Natural killer cell treated with Interleukin-12 subunit alpha and Interleukin-12 subunit beta and Interleukin-15 and Interleukin-18, amount 100 ng/mL, for 72 hours (primary cell): ENCODE measurements at regions not wholly inside any gene's neighbourhood (a gene's known extent, or its start where the extent isn't known, plus 50 kb on each side); places are given as distances from the start of the nearest gene placed in this dataset.

ENCODE experiments used
- ATAC-seq, 2 donors: fragments of 150-1000 bp; cut with Tn5 transposase in 1 of 2; sonication (Bioruptor Pico), chemical (Tn5 transposase) in 1 of 2; 2 replicates each; pipeline ENCODE4 v1.10.0; 2021
- DNase-seq: peaks from one replicate; pipeline ENCODE4 v3.0.0; 2022; ENCODE audit warnings: low spot score
- H3K27ac Mint-ChIP-seq, 2 donors: 1 replicate in 1 of 2; 2 replicates in 1 of 2; pipeline ENCODE4 v1.8.0; 2022; ENCODE audit warnings: mixed read lengths in 2 of 2, mild to moderate bottlenecking in 1 of 2, moderate library complexity in 1 of 2
- H3K27me3 Mint-ChIP-seq, 2 donors: 1 replicate in 1 of 2; 2 replicates in 1 of 2; pipeline ENCODE4 v1.8.0; 2022; ENCODE audit warnings: mixed read lengths in 2 of 2
- H3K36me3 Mint-ChIP-seq: one replicate; pipeline ENCODE4 v1.8.0; 2022; ENCODE audit warnings: mixed read lengths
- H3K4me1 Mint-ChIP-seq, 2 donors: 1 replicate in 1 of 2; 2 replicates in 1 of 2; pipeline ENCODE4 v1.8.0; 2022; ENCODE audit warnings: low read depth in 2 of 2, mixed read lengths in 2 of 2, mild to moderate bottlenecking in 1 of 2
- H3K4me3 Mint-ChIP-seq: one replicate; pipeline ENCODE4 v1.8.0; 2022; ENCODE audit warnings: mixed read lengths
- H3K9me3 Mint-ChIP-seq: 2 replicates; pipeline ENCODE4 v1.8.0; 2022; ENCODE audit warnings: mixed read lengths

DNA sequence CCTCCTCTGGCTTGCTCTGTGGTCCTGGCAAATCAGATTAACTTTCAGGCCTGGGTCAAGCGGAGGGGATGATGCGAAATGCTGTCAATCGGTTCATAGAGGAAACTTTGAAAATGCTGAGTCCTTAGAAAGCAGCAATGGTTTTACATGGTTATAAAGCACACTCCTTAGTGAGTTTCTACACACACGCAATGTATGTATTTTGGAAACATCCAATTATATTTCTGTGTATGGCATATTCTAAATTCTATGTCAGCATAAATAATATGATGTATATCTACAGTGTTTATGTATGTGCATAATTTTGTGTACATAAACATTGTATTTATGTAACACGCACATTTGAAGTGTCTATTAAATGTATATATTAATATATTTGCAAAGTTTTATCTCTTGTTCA is 118.0 kb upstream of the ARID2 start:
- Mint-ChIP-seq H3K36me3 (no peaks in the 10 kb centered on the region), H3K9me3 (no peaks in the 10 kb centered on the region), H3K4me1 (peaks cover 47 to 55% of the 10 kb centered on the region in 2 donors), H3K27me3 (no peaks in the 10 kb centered on the region), H3K27ac (peak overlapping the region; percentile 78 to 89), H3K4me3 (peak overlapping the region; percentile 40)
- ATAC-seq (no peak), DNase-seq (no peak)

DNA sequence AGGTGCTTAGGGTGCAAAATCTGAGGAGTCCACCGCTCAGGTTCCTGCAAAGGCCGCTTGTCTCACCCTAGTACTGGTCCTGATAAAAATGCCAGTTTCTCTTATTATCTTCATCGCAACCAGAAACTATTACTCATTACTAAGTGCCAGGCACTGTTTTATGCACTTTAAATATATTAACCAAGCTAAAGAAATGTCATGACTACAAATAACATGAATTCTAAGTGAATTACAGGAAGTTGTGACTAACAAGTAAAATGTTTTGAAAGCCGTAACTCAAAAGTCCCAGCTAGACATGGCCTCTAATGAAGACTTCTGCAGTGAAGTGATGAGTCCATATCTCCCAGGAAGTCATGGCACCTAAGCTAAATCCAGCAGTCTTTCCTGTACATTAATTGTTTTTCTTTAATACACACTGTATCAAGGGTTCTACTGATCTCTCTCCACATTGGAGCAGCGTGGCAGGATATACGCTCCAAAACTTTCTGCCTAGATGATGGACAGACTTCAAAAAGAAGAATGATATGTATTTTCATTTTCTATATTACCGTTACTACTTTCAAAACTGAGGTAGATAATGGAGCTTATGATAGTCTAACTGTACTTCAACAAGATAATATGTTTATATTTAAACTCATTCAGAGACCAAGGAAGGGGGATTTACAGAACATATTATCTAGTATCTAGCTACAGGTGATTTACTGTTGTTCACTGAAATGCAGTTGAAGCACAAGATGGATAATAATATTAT is 117.3 kb upstream of the ARID2 start:
- H3K27ac Mint-ChIP-seq = peak overlapping the region; percentile 78 to 89
- H3K4me3 Mint-ChIP-seq = peak overlapping the region; percentile 74

DNA sequence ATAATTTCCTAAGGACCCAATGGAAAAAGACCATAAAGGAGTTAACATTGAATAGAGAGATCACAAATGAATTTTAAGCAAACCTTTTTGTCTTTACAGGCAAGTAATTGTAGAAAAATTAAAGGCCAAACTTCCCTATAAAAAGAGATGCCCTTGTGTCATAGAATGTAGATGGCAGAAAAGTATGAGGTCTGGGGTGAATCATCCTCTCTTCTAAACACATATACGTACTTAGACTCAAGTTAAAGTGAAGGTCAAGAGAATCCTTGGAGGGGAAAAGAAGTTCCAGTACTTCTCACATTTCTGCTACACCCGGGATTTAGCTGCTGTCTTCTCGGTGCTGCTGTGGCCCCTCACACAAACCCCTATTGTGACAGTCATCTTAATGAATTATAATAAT is 116.2 kb upstream of the ARID2 start:
- H3K27me3 Mint-ChIP-seq = no peaks in the 10 kb centered on the region
- DNase-seq = no peak
- no peaks in the 10 kb centered on the region for H3K36me3 Mint-ChIP-seq
- H3K4me3 Mint-ChIP-seq = no peak overlapping the region
- ATAC-seq = no peak
- H3K27ac Mint-ChIP-seq = peak overlapping the region; percentile 78 to 89
- no peaks in the 10 kb centered on the region for H3K9me3 Mint-ChIP-seq
- H3K4me1 Mint-ChIP-seq = peaks cover 40 to 47% of the 10 kb centered on the region in 2 donors

More for the DNA sequence above, 117.3 kb upstream of the ARID2 start:
- no peak for DNase-seq
- Mint-ChIP-seq H3K36me3 (no peaks in the 10 kb centered on the region), H3K9me3 (no peaks in the 10 kb centered on the region), H3K4me1 (peaks cover 47 to 54% of the 10 kb centered on the region in 2 donors), H3K27me3 (no peaks in the 10 kb centered on the region)
- ATAC-seq = peak; percentile 68 to 74

DNA sequence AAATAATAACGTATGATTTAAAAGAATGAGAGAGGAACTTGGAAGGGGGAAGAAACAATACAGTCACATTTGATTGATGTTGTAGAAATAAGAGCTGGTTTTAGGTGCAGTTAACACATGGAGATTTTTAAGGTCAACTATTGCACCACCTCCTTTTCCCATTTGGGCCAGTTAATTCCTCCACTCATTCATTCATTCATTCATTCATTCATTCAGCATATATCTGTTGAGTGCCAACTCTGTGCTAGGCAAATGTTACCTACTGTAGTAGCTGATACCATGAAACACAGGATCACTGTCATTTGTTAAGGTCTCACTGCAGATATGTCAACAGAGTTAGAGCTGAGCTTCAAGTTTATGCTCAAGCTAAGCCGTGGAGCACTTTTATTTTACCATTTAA is 115.7 kb upstream of the ARID2 start:
- H3K9me3 Mint-ChIP-seq = no peaks in the 10 kb centered on the region
- H3K27me3 Mint-ChIP-seq = no peaks in the 10 kb centered on the region
- no peak for ATAC-seq
- H3K4me3 Mint-ChIP-seq = no peak overlapping the region
- H3K27ac Mint-ChIP-seq = peak overlapping the region; percentile 78 to 89
- H3K36me3 Mint-ChIP-seq = no peaks in the 10 kb centered on the region
- peaks cover 37 to 43% of the 10 kb centered on the region in 2 donors for H3K4me1 Mint-ChIP-seq
- no peak for DNase-seq

DNA sequence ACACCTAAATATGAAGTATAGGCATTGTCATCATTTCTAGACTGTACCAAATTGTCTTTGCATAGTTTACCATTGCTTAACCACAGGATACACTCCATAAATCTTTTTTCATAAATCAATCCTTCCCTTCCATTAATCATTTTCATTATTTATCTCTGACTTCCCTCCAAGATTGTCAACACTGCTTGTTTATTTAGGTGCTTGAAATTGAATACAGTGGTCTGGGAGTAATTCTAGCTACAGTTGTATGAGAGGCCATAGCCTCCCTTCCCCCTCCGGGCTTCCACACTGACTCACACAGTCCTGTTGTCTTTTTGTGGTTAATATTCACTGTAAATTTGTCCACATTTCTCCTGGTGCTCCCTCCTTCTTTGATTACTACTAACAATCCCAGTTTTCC is 114.2 kb upstream of the ARID2 start:
- DNase-seq (no peak), ATAC-seq (no peak)
- Mint-ChIP-seq H3K27ac (peak overlapping the region in 1 of 2 donors; percentile 78), H3K4me1 (peaks cover 31 to 39% of the 10 kb centered on the region in 2 donors), H3K36me3 (no peaks in the 10 kb centered on the region), H3K4me3 (no peak overlapping the region), H3K27me3 (no peaks in the 10 kb centered on the region), H3K9me3 (no peaks in the 10 kb centered on the region)

DNA sequence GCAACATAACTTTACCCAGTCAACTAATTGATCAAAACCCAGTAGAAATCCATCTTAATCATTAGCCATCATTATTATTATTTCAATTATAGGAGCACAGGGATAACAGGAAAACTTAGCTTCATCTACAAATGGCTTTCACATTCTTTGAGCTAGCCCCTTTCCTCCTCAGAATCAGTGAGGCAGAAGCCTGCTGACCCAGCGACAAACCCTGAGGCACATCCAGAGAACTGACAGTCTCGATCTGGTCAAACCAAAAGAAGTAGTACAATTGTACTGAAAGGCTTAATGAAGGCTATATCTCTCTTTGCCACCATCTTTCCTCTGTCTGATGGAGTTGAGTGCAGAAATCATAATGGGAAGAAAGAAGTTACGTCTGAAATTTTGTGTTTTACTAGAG is 109.8 kb upstream of the ARID2 start:
- Mint-ChIP-seq H3K27ac (peak overlapping the region; percentile 18 to 93), H3K9me3 (no peaks in the 10 kb centered on the region), H3K4me3 (no peak overlapping the region), H3K27me3 (no peaks in the 10 kb centered on the region), H3K4me1 (peaks cover 32 to 47% of the 10 kb centered on the region in 2 donors), H3K36me3 (no peaks in the 10 kb centered on the region)
- DNase-seq (no peak), ATAC-seq (no peak)

DNA sequence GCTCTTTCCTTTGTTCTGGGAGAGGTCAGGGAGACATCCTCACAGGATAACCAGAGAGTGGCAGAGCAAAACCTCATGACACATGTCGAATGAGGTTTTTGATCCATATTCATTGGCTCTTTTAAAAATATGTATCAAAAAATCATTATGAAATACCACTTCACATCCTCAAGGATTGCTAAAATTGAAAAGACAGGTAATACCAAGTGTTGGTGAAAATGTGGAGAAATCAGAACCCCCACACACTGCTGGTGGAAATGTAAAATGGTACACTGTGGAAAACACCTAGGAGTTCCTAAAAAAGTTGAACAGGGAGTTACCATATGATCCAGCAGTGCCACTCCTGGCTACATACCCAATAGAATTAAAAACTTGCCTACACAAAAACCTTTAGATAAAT is 107.8 kb upstream of the ARID2 start:
- Mint-ChIP-seq H3K4me3 (peak overlapping the region; percentile 13), H3K36me3 (no peaks in the 10 kb centered on the region)

DNA sequence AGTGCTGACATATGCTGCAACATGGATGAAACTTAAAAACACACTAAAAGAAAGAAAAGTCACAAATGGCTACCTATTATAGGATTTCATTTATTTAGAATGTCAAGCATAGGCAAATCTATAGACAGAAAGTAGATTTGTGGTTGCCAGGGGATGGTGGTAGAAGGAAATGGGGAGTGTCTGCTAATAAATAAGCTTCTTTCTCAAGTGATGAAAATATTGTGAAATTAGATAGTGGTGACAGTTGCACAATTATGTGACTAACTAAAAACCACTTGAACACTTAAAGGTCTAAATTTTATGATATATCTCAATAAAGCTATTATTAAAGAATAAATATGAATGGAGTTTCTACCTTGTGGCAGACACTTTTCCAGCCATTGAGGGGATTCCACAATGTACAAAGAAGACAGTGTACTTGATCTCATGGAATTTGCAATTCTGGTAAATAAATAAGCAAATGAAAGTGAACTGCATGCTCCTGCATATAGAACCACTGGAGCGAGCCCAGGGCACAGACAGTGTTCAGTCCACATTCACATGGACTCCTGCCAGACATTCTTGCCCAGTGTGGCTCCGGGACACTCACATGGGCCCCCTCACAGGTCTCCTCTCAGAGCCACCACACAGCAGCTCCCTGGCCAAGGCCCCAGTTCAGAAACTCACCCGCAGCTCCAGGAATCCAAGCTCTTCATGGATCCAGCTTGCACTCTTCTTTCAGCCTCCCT is 107.1 kb upstream of the ARID2 start:
- ATAC-seq = peak; percentile 66 to 73
- H3K9me3 Mint-ChIP-seq = no peaks in the 10 kb centered on the region
- H3K4me1 Mint-ChIP-seq = peaks cover 23 to 35% of the 10 kb centered on the region in 2 donors
- no peak for DNase-seq
- H3K27me3 Mint-ChIP-seq = no peaks in the 10 kb centered on the region
- no peaks in the 10 kb centered on the region for H3K36me3 Mint-ChIP-seq
- H3K4me3 Mint-ChIP-seq = peak overlapping the region; percentile 25
- H3K27ac Mint-ChIP-seq = peak overlapping the region; percentile 26 to 93

More for the DNA sequence above, 107.8 kb upstream of the ARID2 start:
- Mint-ChIP-seq H3K9me3 (no peaks in the 10 kb centered on the region), H3K27me3 (no peaks in the 10 kb centered on the region), H3K4me1 (peaks cover 23 to 38% of the 10 kb centered on the region in 2 donors), H3K27ac (peak overlapping the region; percentile 26 to 93)
- DNase-seq = no peak
- peak in 1 of 2 donors; percentile 40 for ATAC-seq

DNA sequence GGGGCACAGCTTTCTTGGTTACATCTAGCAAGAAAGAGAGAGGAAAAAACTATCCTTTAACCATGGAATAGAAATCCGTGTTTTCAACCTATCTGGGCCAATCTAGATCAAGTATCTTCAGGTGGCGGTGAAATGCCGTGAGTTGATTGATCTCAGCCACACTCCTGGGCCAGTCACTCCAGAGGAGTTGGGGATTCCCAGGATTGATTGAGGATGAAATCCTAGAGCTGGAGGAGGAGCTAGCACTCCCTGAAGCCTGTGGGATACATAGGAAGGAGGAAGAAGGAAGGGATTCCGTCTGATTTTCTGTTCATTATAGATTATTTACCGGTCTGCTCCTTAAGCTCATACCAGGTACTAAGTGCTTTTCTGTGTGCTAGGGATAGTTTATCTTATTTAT is 106.3 kb upstream of the ARID2 start:
- H3K27ac Mint-ChIP-seq = peak overlapping the region; percentile 26 to 93
- peaks cover 23 to 37% of the 10 kb centered on the region in 2 donors for H3K4me1 Mint-ChIP-seq
- no peaks in the 10 kb centered on the region for H3K36me3 Mint-ChIP-seq
- H3K4me3 Mint-ChIP-seq = no peak overlapping the region
- no peaks in the 10 kb centered on the region for H3K27me3 Mint-ChIP-seq
- DNase-seq = no peak
- no peak for ATAC-seq
- H3K9me3 Mint-ChIP-seq = no peaks in the 10 kb centered on the region

DNA sequence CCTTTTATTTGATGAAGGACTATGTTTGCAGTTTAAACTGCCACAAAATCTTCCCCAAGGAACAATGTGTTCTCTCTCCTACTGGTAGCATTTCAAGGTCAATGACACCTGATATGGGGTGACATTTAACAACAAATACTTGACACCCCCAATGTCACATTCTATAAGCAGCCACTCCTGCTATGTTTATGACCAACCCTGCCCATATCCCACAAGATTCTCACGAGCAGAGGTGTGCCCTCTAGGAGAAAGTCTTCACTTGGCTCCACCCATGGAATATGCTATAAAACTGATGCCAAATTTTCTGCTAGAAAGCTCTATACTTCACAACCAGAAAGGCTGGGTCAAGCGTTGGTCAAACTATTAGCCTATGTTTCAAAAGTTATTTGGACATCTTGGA is 105.6 kb upstream of the ARID2 start:
- DNase-seq (no peak), ATAC-seq (no peak)
- Mint-ChIP-seq H3K36me3 (no peaks in the 10 kb centered on the region), H3K4me1 (peaks cover 23 to 37% of the 10 kb centered on the region in 2 donors), H3K27ac (peak overlapping the region in 1 of 2 donors; percentile 93), H3K27me3 (no peaks in the 10 kb centered on the region), H3K9me3 (no peaks in the 10 kb centered on the region), H3K4me3 (no peak overlapping the region)

DNA sequence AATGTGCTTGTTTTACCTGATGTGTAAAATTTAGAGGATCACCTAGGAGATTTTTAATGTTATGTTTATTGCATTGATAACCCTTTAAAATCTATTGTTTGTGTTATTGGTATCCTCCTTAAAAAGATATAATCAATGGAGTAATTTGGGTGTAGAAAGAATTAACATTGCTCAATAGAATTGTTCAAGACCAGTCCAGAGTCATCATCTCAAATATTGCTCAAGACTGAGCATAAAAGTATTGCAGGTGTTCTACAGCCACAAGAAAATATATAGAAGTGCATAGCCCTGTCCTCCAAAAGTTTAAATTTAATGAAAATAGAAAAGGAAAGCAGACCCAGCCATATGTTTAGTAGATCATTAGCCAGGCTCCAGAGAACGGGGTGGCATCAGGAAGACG is 102.5 kb upstream of the ARID2 start:
- DNase-seq (no peak), ATAC-seq (no peak)
- H3K4me1 Mint-ChIP-seq = peaks cover 24 to 31% of the 10 kb centered on the region in 2 donors
- no peak overlapping the region for H3K4me3 Mint-ChIP-seq
- H3K36me3 Mint-ChIP-seq = no peaks in the 10 kb centered on the region
- H3K27me3 Mint-ChIP-seq = no peaks in the 10 kb centered on the region
- H3K9me3 Mint-ChIP-seq = no peaks in the 10 kb centered on the region
- H3K27ac Mint-ChIP-seq = peak overlapping the region in 1 of 2 donors; percentile 53

DNA sequence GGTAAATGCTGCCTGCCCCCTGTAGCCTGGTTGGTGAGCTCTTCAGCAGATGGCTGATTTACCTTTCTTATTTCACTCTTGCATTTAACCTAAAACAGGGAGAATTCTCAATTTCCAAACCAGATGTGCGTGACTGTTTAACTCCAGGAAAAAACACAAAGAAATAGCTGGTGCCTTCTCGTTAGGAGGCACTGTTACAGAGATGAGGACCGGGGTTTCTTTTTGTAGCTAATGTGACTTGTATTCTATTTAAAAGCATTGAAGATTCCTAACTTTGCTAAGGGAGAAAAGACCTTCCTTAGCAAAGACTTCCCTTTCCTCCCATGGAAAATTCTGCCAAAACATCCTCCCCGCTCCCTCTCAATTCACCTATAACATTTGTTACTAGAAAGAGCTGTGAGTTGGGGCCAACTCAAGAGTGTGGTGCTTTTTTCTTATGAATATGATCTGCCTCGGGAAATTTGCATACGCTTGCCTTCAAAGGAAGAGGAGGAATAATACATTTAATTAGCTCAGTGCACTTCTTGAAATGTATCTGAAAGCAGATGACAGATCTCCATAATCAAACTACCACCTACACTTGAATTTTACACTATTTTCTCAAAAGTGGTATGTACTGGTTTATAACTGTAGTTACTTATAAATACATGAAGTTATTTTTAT is 102.0 kb upstream of the ARID2 start:
- Mint-ChIP-seq H3K4me1 (peaks cover 20 to 27% of the 10 kb centered on the region in 2 donors), H3K27ac (peak overlapping the region in 1 of 2 donors; percentile 53), H3K4me3 (no peak overlapping the region), H3K36me3 (no peaks in the 10 kb centered on the region), H3K27me3 (no peaks in the 10 kb centered on the region), H3K9me3 (no peaks in the 10 kb centered on the region)
- DNase-seq (no peak), ATAC-seq (no peak)

DNA sequence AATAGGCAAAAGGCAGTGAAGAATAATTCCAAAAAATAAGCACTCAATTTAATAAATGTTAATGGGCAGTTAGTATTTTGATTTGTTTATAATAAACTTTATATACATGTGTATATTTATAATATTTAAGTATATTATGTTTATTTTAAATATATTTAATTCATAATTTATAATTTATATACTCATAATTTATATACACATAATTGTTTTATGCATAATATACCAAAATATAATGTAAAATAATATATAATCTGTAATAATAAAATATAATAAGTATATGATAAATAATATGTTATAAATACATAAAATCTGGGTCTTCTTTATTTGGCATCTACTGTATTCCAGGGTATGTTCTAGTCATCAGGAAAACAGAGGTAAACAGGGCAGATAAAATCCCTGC is 100.2 kb upstream of the ARID2 start:
- Mint-ChIP-seq H3K27me3 (no peaks in the 10 kb centered on the region), H3K4me1 (peaks cover 25 to 27% of the 10 kb centered on the region in 2 donors), H3K36me3 (no peaks in the 10 kb centered on the region), H3K27ac (no peak overlapping the region), H3K4me3 (no peak overlapping the region), H3K9me3 (no peaks in the 10 kb centered on the region)
- ATAC-seq (no peak), DNase-seq (no peak)

DNA sequence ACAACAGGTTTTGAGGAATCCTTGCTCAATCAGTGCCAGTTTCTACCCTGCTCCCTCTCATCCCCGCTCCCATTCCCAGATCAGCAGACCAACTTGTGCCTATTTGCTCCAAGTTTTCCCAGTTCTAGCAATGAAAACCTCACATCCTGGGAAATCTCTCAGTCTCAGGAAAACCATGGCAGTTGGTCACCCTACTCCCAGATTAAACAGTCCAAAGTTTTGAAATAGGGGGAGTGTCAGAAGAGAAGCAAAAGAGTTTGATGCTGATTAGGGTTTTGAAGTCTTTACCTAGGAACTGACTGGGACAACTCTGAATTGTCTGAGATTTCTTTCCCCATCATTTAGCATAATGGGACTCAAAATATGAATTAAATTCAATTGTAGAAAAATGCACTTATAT is 95.8 kb upstream of the ARID2 start:
- Mint-ChIP-seq H3K27me3 (no peaks in the 10 kb centered on the region), H3K4me3 (peak overlapping the region; percentile 39), H3K9me3 (no peaks in the 10 kb centered on the region), H3K36me3 (no peaks in the 10 kb centered on the region), H3K4me1 (peaks cover 40 to 55% of the 10 kb centered on the region in 2 donors), H3K27ac (peak overlapping the region; percentile 40 to 89)
- ATAC-seq = no peak
- no peak for DNase-seq
